SJCRH30 (cell line): ENCODE measurements at regions not wholly inside any gene's neighbourhood (a gene's known extent, or its start where the extent isn't known, plus 50 kb on each side); places are given as distances from the start of the nearest gene placed in this dataset.

Experiments used
- DNase-seq, 2 experiments: peaks; one replicate each; pipeline ENCODE4 v3.0.0-alpha.2; 2015 to 2020
- H3K27ac ChIP-seq: fragments of 250-450 bp; sonication (Bioruptor Pico); 2 replicates; pipeline ENCODE4 v1.5.1; 2020; ENCODE audit warnings: mild to moderate bottlenecking, moderate library complexity
- H3K27me3 ChIP-seq: fragments of 250-450 bp; sonication (Bioruptor Pico); 2 replicates; pipeline ENCODE4 v1.5.1; 2020; ENCODE audit warnings: mild to moderate bottlenecking, moderate library complexity
- H3K36me3 ChIP-seq: fragments of 250-450 bp; sonication (Bioruptor Pico); 2 replicates; pipeline ENCODE4 v1.5.1; 2020; ENCODE audit warnings: mild to moderate bottlenecking, moderate library complexity
- H3K4me1 ChIP-seq: fragments of 250-450 bp; sonication (Bioruptor Pico); 2 replicates; pipeline ENCODE4 v1.5.1; 2020; ENCODE audit warnings: mild to moderate bottlenecking, moderate library complexity
- H3K4me3 ChIP-seq: fragments of 250-450 bp; sonication (Bioruptor Pico); 2 replicates; pipeline ENCODE4 v1.5.1; 2020; ENCODE audit warnings: mild to moderate bottlenecking, moderate library complexity
- H3K9me3 ChIP-seq: fragments of 250-450 bp; sonication (Bioruptor Pico); replicated peaks from 2 replicates; pipeline ENCODE4 v1.5.1; 2020; ENCODE audit warnings: mild to moderate bottlenecking, moderate library complexity

- Histone ChIP-seq H3K9me3 (no peaks in the 10 kb centered on the region), H3K4me3 (no peak overlapping the region), H3K36me3 (no peaks in the 10 kb centered on the region), H3K27me3 (no peaks in the 10 kb centered on the region), H3K4me1 (no peaks in the 10 kb centered on the region), H3K27ac (no peak overlapping the region)
- no peak for DNase-seq
Observed at GRCh38 chr9:11833056-11833455, 860.1 kb upstream of the TYRP1 start.

- Histone ChIP-seq H3K9me3 (no peaks in the 10 kb centered on the region), H3K4me3 (no peak overlapping the region), H3K4me1 (no peaks in the 10 kb centered on the region), H3K27me3 (no peaks in the 10 kb centered on the region), H3K36me3 (no peaks in the 10 kb centered on the region), H3K27ac (no peak overlapping the region)
- no peak for DNase-seq
Observed at GRCh38 chr9:11868795-11869194, 824.4 kb upstream of the TYRP1 start.

DNA sequence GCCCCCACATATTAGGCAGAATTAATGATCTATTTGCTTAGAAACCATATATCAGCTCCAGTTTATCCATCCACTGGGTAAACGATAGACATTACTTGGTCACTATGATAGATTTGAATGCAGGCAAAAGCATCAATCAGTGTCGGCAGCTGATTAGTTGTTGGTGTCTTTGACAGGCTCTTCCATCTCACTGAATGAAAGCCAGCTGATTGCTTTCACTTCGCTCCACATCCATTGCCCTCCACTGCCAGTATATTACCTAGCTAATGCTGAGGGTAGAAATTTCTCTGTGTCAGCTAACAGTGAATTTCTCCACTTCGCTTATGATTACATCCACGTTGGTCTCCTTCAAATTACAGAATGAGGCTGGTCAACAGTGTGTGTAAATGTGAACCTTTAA, 821.3 kb upstream of the TYRP1 start:
- no peaks in the 10 kb centered on the region for H3K27me3 ChIP-seq
- H3K4me1 ChIP-seq, result no peaks in the 10 kb centered on the region
- DNase-seq, result no peak
- H3K4me3 ChIP-seq, result no peak overlapping the region
- H3K27ac ChIP-seq, result no peak overlapping the region
- H3K36me3 ChIP-seq, result no peaks in the 10 kb centered on the region
- H3K9me3 ChIP-seq, result no peaks in the 10 kb centered on the region

DNA sequence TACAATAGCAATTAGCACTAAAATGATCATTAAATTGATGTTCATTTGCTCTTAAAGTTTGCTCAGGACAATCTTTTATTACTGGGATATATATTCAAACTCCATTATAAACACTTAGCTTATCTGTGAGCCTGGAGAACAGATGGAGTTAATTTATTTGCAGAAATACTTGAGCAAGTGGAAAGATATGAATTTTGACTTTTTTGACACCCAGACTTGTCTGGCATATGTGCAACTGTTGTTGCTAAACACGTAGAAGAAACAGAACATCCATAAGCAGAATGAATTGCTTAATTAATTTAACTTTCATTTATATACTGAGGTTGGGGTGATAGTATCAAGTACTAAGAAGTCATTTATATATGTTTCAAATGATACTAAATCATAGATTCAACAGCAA, 820.7 kb upstream of the TYRP1 start:
- no peaks in the 10 kb centered on the region for H3K9me3 ChIP-seq
- H3K4me3 ChIP-seq, result no peak overlapping the region
- no peaks in the 10 kb centered on the region for H3K27me3 ChIP-seq
- no peaks in the 10 kb centered on the region for H3K4me1 ChIP-seq
- DNase-seq, result no peak
- H3K27ac ChIP-seq, result no peak overlapping the region
- no peaks in the 10 kb centered on the region for H3K36me3 ChIP-seq

- Histone ChIP-seq H3K36me3 (no peaks in the 10 kb centered on the region), H3K9me3 (no peaks in the 10 kb centered on the region), H3K4me1 (no peaks in the 10 kb centered on the region), H3K27ac (no peak overlapping the region), H3K4me3 (no peak overlapping the region), H3K27me3 (no peaks in the 10 kb centered on the region)
- no peak for DNase-seq
Observed at GRCh38 chr9:11874414-11874813, 818.8 kb upstream of the TYRP1 start.

DNA sequence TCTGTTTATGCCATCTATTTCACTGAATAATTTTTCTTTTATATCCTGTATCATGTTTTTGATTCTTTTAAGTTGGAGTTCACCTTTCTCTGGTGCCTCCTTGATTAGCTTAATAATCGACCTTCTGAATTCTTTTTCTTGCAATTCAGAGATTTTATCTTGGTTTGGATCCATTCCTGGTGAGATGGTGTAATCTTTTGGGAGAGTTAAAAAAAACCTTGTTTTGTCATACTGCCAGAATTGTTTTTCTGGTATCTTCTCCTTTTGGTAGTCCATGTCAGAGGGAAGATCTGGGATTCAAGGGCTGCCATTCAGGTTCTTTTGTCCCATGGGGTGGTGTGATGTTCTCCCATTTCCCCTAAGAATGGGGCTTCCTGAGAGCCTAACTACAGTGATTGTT, 800.8 kb upstream of the TYRP1 start:
- H3K27ac ChIP-seq, result no peak overlapping the region
- no peaks in the 10 kb centered on the region for H3K4me1 ChIP-seq
- no peaks in the 10 kb centered on the region for H3K36me3 ChIP-seq
- H3K9me3 ChIP-seq, result no peaks in the 10 kb centered on the region
- DNase-seq, result no peak
- H3K27me3 ChIP-seq, result no peaks in the 10 kb centered on the region
- H3K4me3 ChIP-seq, result no peak overlapping the region

GRCh38 chr9:11893331-11893730, 799.9 kb upstream of the TYRP1 start:
- no peak overlapping the region for H3K27ac ChIP-seq
- H3K4me3 ChIP-seq, result no peak overlapping the region
- H3K36me3 ChIP-seq, result no peaks in the 10 kb centered on the region
- H3K27me3 ChIP-seq, result no peaks in the 10 kb centered on the region
- DNase-seq, result no peak
- no peaks in the 10 kb centered on the region for H3K9me3 ChIP-seq
- H3K4me1 ChIP-seq, result no peaks in the 10 kb centered on the region

DNA sequence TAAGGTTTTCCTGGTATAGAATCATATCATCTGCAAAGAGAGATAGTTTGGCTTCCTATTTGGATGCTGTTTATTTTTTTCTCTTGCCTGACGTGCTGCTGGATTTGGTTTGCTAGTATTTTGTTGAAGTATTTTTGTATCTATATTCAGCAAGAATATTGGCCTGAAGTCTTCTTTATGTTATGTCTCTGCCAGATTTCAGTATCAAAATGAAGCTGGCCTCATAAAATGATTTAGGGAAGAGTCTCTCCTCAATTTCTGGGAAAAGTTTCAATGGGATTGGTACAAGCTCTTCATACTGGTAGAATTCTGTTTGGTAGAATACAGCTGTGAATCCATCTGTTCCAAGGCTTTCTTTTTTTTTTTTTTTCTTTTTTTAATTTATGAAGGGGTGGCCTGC, 799.0 kb upstream of the TYRP1 start:
- no peaks in the 10 kb centered on the region for H3K9me3 ChIP-seq
- DNase-seq, result no peak
- no peaks in the 10 kb centered on the region for H3K27me3 ChIP-seq
- H3K36me3 ChIP-seq, result no peaks in the 10 kb centered on the region
- no peak overlapping the region for H3K27ac ChIP-seq
- H3K4me3 ChIP-seq, result no peak overlapping the region
- no peaks in the 10 kb centered on the region for H3K4me1 ChIP-seq

DNA sequence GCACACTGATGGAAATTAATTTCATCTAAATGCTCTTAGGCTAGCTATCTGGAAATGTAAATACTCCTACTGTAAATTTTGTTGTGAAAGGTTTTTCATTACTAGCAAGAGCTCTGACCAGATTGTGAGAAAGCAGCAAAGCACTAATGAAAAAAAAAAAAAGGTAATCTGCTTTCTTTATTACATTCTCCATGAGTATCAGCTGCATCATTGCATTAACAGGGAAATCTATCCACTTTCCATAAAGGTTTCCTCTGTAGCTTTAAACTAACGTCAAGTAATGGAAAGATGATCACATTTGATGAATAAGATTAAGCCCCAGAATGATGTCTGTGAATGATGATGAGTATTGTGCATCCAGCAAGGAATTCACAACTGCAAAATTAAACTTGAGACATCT, 790.6 kb upstream of the TYRP1 start:
- Histone ChIP-seq H3K36me3 (no peaks in the 10 kb centered on the region), H3K9me3 (no peaks in the 10 kb centered on the region), H3K27ac (no peak overlapping the region), H3K4me3 (no peak overlapping the region), H3K4me1 (no peaks in the 10 kb centered on the region), H3K27me3 (no peaks in the 10 kb centered on the region)
- no peak for DNase-seq

DNA sequence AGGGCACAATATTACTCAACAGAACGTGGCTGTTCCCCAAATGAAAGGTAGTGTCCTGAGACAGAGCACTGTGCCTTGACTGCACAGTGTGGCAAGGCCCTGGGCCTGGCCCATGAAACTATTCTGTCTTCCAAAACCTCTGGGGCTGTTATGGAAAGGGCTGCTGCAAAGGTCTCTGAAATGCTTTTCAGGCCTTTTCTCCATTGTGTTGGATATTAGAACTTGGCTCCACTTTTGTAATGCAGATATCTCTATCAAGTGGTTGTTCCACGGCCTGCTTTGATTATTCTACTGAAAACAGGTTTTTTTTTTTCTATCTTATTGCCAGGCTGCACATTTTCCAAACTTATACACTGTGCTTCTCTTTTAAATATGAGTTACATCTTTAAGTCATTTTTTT, 777.5 kb upstream of the TYRP1 start:
- Histone ChIP-seq H3K9me3 (no peaks in the 10 kb centered on the region), H3K36me3 (no peaks in the 10 kb centered on the region), H3K4me1 (no peaks in the 10 kb centered on the region), H3K4me3 (no peak overlapping the region), H3K27ac (no peak overlapping the region), H3K27me3 (no peaks in the 10 kb centered on the region)
- DNase-seq, result no peak

- Histone ChIP-seq H3K4me1 (no peaks in the 10 kb centered on the region), H3K36me3 (no peaks in the 10 kb centered on the region), H3K4me3 (no peak overlapping the region), H3K27ac (no peak overlapping the region), H3K9me3 (no peaks in the 10 kb centered on the region), H3K27me3 (no peaks in the 10 kb centered on the region)
- DNase-seq, result no peak
Observed at GRCh38 chr9:11928871-11929321, 764.3 kb upstream of the TYRP1 start.

DNA sequence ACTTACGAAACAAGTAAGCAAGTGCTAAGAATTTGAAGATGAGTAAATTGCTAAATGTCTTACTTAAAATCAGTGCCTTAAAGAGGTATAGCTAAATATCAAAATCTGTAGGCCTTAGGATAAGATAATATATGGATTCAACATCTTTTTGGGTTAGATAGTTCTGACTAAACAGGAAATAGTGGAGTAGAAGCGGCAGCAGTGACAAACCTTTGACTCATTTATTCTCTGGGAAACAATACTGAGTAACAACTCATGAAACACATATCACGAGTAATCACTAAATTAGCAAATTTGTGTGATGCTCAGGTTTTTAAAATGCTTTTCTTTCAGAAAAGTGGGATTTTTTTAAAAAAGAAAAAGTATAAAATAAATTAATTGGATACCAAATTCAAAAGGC, 762.1 kb upstream of the TYRP1 start:
- H3K9me3 ChIP-seq, result no peaks in the 10 kb centered on the region
- no peak overlapping the region for H3K4me3 ChIP-seq
- H3K36me3 ChIP-seq, result no peaks in the 10 kb centered on the region
- DNase-seq, result no peak
- no peaks in the 10 kb centered on the region for H3K27me3 ChIP-seq
- no peak overlapping the region for H3K27ac ChIP-seq
- H3K4me1 ChIP-seq, result no peaks in the 10 kb centered on the region

GRCh38 chr9:11931751-11932150, 761.4 kb upstream of the TYRP1 start:
- Histone ChIP-seq H3K36me3 (no peaks in the 10 kb centered on the region), H3K9me3 (no peaks in the 10 kb centered on the region), H3K27me3 (no peaks in the 10 kb centered on the region), H3K4me3 (no peak overlapping the region), H3K27ac (no peak overlapping the region), H3K4me1 (no peaks in the 10 kb centered on the region)
- DNase-seq, result no peak

DNA sequence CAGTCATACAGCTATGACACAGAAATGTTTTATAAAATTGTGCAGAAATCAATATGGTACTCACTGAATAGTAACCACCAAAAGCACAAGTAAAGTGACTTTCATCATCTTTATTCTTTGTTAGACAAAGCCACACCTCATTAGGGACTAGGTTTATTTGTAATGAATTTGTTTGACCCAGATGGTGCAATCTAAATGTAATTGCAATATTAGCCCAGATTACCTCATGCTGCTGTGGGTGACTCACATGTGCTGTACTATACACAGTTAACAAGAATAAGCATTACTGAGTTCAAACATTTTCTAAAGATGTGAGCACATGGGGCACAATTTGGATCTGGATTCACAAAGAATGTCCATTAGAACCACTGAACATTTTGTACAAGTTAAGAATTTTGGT, 759.3 kb upstream of the TYRP1 start:
- no peak for DNase-seq
- Histone ChIP-seq H3K27me3 (no peaks in the 10 kb centered on the region), H3K4me3 (no peak overlapping the region), H3K27ac (no peak overlapping the region), H3K9me3 (no peaks in the 10 kb centered on the region), H3K36me3 (no peaks in the 10 kb centered on the region), H3K4me1 (no peaks in the 10 kb centered on the region)

GRCh38 chr9:11946531-11946930, 746.7 kb upstream of the TYRP1 start:
- Histone ChIP-seq H3K9me3 (no peaks in the 10 kb centered on the region), H3K27ac (no peak overlapping the region), H3K4me1 (no peaks in the 10 kb centered on the region), H3K36me3 (no peaks in the 10 kb centered on the region), H3K4me3 (no peak overlapping the region), H3K27me3 (no peaks in the 10 kb centered on the region)
- no peak for DNase-seq

DNA sequence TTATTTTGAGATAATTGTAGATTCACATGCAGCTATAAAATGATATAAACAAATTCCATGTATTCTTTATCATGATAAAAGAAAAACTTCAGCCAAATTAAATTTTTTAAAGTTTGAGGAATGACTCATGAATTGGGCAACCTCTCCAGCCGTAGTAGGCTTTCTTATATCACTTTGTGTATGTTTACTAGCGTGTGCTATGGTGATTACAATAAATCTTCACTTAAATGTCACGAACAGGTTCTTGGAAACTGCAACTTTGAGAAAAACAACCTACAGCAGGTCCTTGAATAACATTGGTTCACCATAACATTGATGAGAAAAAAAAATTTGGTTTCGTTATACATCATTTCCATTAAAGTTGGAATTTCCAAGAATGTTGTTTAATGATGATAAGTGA, 730.9 kb upstream of the TYRP1 start:
- Histone ChIP-seq H3K4me1 (no peaks in the 10 kb centered on the region), H3K27ac (no peak overlapping the region), H3K36me3 (no peaks in the 10 kb centered on the region), H3K4me3 (no peak overlapping the region), H3K27me3 (no peaks in the 10 kb centered on the region), H3K9me3 (no peaks in the 10 kb centered on the region)
- DNase-seq, result no peak

DNA sequence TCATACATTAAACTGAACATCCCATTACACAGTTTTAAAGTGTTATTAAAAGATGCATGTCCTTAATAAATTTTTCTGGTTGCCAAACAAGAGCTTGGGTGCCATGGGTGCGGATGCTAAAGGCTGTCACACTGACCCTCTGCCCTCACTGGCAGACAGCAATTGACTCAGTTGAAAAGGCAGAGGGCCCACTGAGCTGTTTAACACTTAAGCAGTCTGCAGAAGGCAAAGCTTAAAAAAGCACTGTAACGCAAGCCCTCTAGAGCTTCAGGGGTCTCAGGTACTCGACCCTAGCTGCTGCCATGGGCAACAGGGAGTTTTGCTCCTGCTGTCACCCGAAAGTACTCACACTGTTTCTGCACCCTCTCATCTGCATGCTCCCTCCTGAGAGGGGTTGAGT, 726.4 kb upstream of the TYRP1 start:
- H3K4me1 ChIP-seq, result no peaks in the 10 kb centered on the region
- H3K4me3 ChIP-seq, result no peak overlapping the region
- no peak overlapping the region for H3K27ac ChIP-seq
- no peaks in the 10 kb centered on the region for H3K36me3 ChIP-seq
- no peak for DNase-seq
- H3K27me3 ChIP-seq, result no peaks in the 10 kb centered on the region
- no peaks in the 10 kb centered on the region for H3K9me3 ChIP-seq
